WTC11 (cell line): ENCODE measurements at regions not wholly inside any gene's neighbourhood (a gene's known extent, or its start where the extent isn't known, plus 50 kb on each side); places are given as distances from the start of the nearest gene placed in this dataset.

Experiments
- ATAC-seq: fragments of 200-7000 bp; cut with Tn5 transposase; 2 replicates; pipeline ENCODE4 v1.10.0; 2021; ENCODE audit warnings: mild to moderate bottlenecking, moderate library complexity
- CTCF ChIA-PET: fragments of 300-600 bp; sonication (Branson Sonifier 250); formaldehyde crosslinking; loops from one replicate; lab custom pipeline; 2021; ENCODE audit warnings: antibody characterized with exemption; lab: Charles Lee
- POLR2A ChIA-PET: fragments of 350-600 bp; sonication (Branson Sonifier 250); formaldehyde crosslinking; loops from one replicate; lab custom pipeline; 2021; ENCODE audit warnings: antibody characterized with exemption; lab: Charles Lee
- DNase-seq: peaks from one replicate; pipeline ENCODE4 v3.0.0; 2021; ENCODE audit warnings: low spot score
- H3K27ac Mint-ChIP-seq: 2 replicates; pipeline ENCODE4 v1.8.0; 2021; ENCODE audit warnings: mixed read lengths
- H3K27me3 Mint-ChIP-seq: 2 replicates; pipeline ENCODE4 v1.8.0; 2021; ENCODE audit warnings: low read depth, mild to moderate bottlenecking, moderate library complexity, mixed read lengths
- H3K36me3 Mint-ChIP-seq: 2 replicates; pipeline ENCODE4 v1.8.0; 2021; ENCODE audit warnings: mixed read lengths
- H3K4me1 Mint-ChIP-seq: 2 replicates; pipeline ENCODE4 v1.8.0; 2022; ENCODE audit warnings: mixed read lengths
- H3K4me3 Mint-ChIP-seq: 2 replicates; pipeline ENCODE4 v1.8.0; 2021; ENCODE audit warnings: mild to moderate bottlenecking, moderate library complexity, mixed read lengths
- H3K9me3 Mint-ChIP-seq: 2 replicates; pipeline ENCODE4 v1.8.0; 2021; ENCODE audit warnings: mixed read lengths
- AR ChIP-seq: fragments of 250-450 bp; sonication (Bioruptor Pico); IDR thresholded peaks from 2 replicates; pipeline ENCODE4 v1.9.0; 2021; ENCODE audit warnings: mild to moderate bottlenecking
- ATF3 ChIP-seq: sonication (generic); formaldehyde crosslinking; conservative IDR thresholded peaks from 2 replicates; pipeline ENCODE4 v1.8.1; 2022; ENCODE audit warnings: mild to moderate bottlenecking, missing genetic modification reagents
- ATF6 ChIP-seq: sonication (generic); formaldehyde crosslinking; IDR thresholded peaks from 2 replicates; pipeline ENCODE4 v1.8.1; 2023; ENCODE audit warnings: mild to moderate bottlenecking, missing genetic modification reagents
- ESRRA ChIP-seq: sonication (generic); formaldehyde crosslinking; IDR thresholded peaks from 2 replicates; pipeline ENCODE4 v1.8.1; 2022; ENCODE audit warnings: mild to moderate bottlenecking, missing genetic modification reagents, borderline replicate concordance
- ETV6 ChIP-seq: sonication (generic); formaldehyde crosslinking; IDR thresholded peaks from 2 replicates; pipeline ENCODE4 v1.8.1; 2022; ENCODE audit warnings: mild to moderate bottlenecking, missing genetic modification reagents
- FOXP4 ChIP-seq: sonication (generic); formaldehyde crosslinking; IDR thresholded peaks from 2 replicates; pipeline ENCODE4 v1.8.0; 2022; ENCODE audit warnings: mild to moderate bottlenecking, missing genetic modification reagents
- MAX ChIP-seq: sonication (generic); formaldehyde crosslinking; IDR thresholded peaks from 2 replicates; pipeline ENCODE4 v1.8.0; 2022; ENCODE audit warnings: mild to moderate bottlenecking, missing genetic modification reagents
- MYBL2 ChIP-seq: sonication (generic); formaldehyde crosslinking; IDR thresholded peaks from 2 replicates; pipeline ENCODE4 v1.8.1; 2023; ENCODE audit warnings: mild to moderate bottlenecking, moderate library complexity, missing genetic modification reagents
- PRRX2 ChIP-seq: fragments of 250-450 bp; sonication (Bioruptor Pico); IDR thresholded peaks from 2 replicates; pipeline ENCODE4 v1.8.0; 2021; ENCODE audit warnings: mild to moderate bottlenecking
- USF2 ChIP-seq: sonication (generic); formaldehyde crosslinking; IDR thresholded peaks from 2 replicates; pipeline ENCODE4 v1.8.1; 2023; ENCODE audit warnings: mild to moderate bottlenecking, missing genetic modification reagents, moderate library complexity
- ZBTB43 ChIP-seq: sonication (generic); formaldehyde crosslinking; IDR thresholded peaks from 2 replicates; pipeline ENCODE4 v1.8.1; 2023; ENCODE audit warnings: mild to moderate bottlenecking, missing genetic modification reagents
- ZNF121 ChIP-seq: sonication (generic); formaldehyde crosslinking; IDR thresholded peaks from 2 replicates; pipeline ENCODE4 v1.8.0; 2023; ENCODE audit warnings: missing genetic modification reagents
- ZNF263 ChIP-seq: sonication (generic); formaldehyde crosslinking; IDR thresholded peaks from 2 replicates; pipeline ENCODE4 v1.8.1; 2022; ENCODE audit warnings: low read depth, mild to moderate bottlenecking, moderate library complexity, missing genetic modification reagents
- ZNF317 ChIP-seq: sonication (generic); formaldehyde crosslinking; IDR thresholded peaks from 2 replicates; pipeline ENCODE4 v1.8.1; 2023; ENCODE audit warnings: low read depth, mild to moderate bottlenecking, moderate library complexity, missing genetic modification reagents, borderline replicate concordance
- ZNF425 ChIP-seq: fragments of 250-450 bp; sonication (Bioruptor Pico); conservative IDR thresholded peaks from 2 replicates; pipeline ENCODE4 v1.9.0; 2021; ENCODE audit warnings: mild to moderate bottlenecking
- ZSCAN18 ChIP-seq: fragments of 250-450 bp; sonication (Bioruptor Pico); IDR thresholded peaks from 2 replicates; pipeline ENCODE4 v2.1.2; 2022; ENCODE audit warnings: mild to moderate bottlenecking, moderate library complexity

- Mint-ChIP-seq H3K27ac (no peak overlapping the region), H3K27me3 (no peaks in the 10 kb centered on the region), H3K9me3 (peaks cover 10% of the 10 kb centered on the region), H3K36me3 (peaks cover 7% of the 10 kb centered on the region; the same call in 1 of the 2 replicates)
- POLR2A ChIA-PET, result no interaction called here
- TF ChIP-seq ETV6 (CRISPR knock-in tag) (no peak), ESRRA (CRISPR knock-in tag) (no peak), ZBTB43 (CRISPR knock-in tag) (no peak), ATF6 (no peak), AR (CRISPR knock-in tag) (no peak), FOXP4 (CRISPR knock-in tag) (no peak), PRRX2 (no peak), ZNF121 (no peak), ZSCAN18 (CRISPR knock-in tag) (no peak), ZNF263 (CRISPR knock-in tag) (no peak), ZNF317 (CRISPR knock-in tag) (no peak), MAX (no peak)
- TF ChIP-seq, all 79 proteins: peak for 0
- no peak for ATAC-seq
- no peak overlapping the region for H3K4me3 Mint-ChIP-seq
- CTCF ChIA-PET, result no interaction called here
- H3K4me1 Mint-ChIP-seq, result peaks cover 17% of the 10 kb centered on the region
- no peak for DNase-seq
Observed at GRCh38 chr12:73017981-73018380, 745.8 kb downstream of the TRHDE start.

- peaks cover 4% of the 10 kb centered on the region; the same call in 1 of the 2 replicates for H3K36me3 Mint-ChIP-seq
- no peak for TF ChIP-seq ZNF121
- TF ChIP-seq ZNF425 (CRISPR knock-in tag), result no peak
- no peak for TF ChIP-seq USF2 (CRISPR knock-in tag)
- TF ChIP-seq ATF3 (CRISPR knock-in tag), result no peak
- no peak for TF ChIP-seq MYBL2 (CRISPR knock-in tag)
- DNase-seq (no peak), ATAC-seq (no peak)
- no peaks in the 10 kb centered on the region; the same call in 1 of the 2 replicates for H3K4me1 Mint-ChIP-seq
- H3K27ac Mint-ChIP-seq, result no peak overlapping the region
- H3K9me3 Mint-ChIP-seq, result no peaks in the 10 kb centered on the region; the same call in 1 of the 2 replicates
- no peaks in the 10 kb centered on the region for H3K27me3 Mint-ChIP-seq
- ChIA-PET CTCF (no interaction called here), POLR2A (no interaction called here)
- no peak overlapping the region for H3K4me3 Mint-ChIP-seq
Observed at GRCh38 chr12:73053893-73054292, 781.7 kb downstream of the TRHDE start.
